GM10266 (cell line): ENCODE measurements at regions not wholly inside any gene's neighbourhood (a gene's known extent, or its start where the extent isn't known, plus 50 kb on each side); places are given as distances from the start of the nearest gene placed in this dataset.

Experiments used
- DNase-seq: peaks from one replicate; pipeline ENCODE4 v3.0.0; 2012; ENCODE audit errors: extremely low spot score
- TF ChIP-seq, protein P1 (sequence below): IDR thresholded peaks from 2 replicates; pipeline ENCODE4 v1.5.1; 2012; ENCODE audit warnings: mild to moderate bottlenecking, low read depth; ENCODE audit not compliant: control insufficient read depth, insufficient read depth; ENCODE audit errors: missing control alignments

DNA sequence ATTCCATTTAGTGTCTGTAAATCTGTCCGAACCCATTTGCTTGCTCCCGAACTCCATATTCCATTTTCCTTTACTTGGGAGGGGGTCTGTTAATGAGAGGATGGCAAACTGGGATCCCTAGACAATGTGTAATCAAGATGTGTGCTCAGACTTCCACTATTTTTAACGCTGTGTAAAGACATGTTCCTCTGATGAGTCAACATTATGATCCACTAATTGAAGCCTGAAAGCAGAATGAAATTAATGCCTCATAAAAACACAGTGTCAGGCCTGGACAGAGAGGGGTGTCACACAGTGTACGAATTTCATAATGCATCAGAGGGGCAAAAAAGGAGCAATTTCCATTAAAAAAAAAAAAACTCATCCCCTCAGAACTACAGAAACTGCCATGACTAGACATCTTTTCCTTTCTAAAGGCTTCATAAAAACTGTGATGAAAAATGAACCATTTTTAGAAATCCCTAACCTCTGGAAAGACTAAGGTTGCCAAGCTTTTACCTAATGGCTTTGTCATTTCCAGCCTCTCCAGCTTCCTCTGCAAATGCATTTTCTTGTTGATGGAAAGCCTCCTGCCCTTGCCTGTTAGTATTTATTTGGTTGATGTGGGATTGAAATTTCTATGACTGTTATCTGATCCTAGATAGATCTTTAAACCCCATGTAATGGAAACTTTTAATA, 209.2 kb upstream of the DCC start:
- TF ChIP-seq, protein P1, sequence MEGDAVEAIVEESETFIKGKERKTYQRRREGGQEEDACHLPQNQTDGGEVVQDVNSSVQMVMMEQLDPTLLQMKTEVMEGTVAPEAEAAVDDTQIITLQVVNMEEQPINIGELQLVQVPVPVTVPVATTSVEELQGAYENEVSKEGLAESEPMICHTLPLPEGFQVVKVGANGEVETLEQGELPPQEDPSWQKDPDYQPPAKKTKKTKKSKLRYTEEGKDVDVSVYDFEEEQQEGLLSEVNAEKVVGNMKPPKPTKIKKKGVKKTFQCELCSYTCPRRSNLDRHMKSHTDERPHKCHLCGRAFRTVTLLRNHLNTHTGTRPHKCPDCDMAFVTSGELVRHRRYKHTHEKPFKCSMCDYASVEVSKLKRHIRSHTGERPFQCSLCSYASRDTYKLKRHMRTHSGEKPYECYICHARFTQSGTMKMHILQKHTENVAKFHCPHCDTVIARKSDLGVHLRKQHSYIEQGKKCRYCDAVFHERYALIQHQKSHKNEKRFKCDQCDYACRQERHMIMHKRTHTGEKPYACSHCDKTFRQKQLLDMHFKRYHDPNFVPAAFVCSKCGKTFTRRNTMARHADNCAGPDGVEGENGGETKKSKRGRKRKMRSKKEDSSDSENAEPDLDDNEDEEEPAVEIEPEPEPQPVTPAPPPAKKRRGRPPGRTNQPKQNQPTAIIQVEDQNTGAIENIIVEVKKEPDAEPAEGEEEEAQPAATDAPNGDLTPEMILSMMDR, result no peak
- DNase-seq, result no peak

DNA sequence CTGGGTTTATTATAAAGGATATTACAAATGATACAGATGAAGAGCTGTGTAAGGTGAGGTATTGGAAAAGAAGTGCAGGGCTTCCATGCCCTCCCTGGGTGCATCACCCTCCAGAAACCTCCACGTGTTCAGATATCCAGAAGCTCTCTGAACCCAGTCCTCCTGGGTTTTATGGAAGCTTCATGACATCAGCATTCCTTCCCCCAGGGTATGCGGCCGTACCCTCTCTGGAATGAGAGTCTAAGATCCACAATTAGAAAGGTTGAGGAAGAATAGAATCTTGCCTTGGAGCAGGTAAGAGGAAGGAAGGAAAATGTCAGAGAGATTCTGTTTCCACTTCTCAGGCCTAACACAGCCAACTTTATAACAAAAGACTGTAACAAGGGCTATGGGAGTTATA, 208.2 kb upstream of the DCC start:
- DNase-seq, result no peak
- TF ChIP-seq, protein P1, result no peak

DNA sequence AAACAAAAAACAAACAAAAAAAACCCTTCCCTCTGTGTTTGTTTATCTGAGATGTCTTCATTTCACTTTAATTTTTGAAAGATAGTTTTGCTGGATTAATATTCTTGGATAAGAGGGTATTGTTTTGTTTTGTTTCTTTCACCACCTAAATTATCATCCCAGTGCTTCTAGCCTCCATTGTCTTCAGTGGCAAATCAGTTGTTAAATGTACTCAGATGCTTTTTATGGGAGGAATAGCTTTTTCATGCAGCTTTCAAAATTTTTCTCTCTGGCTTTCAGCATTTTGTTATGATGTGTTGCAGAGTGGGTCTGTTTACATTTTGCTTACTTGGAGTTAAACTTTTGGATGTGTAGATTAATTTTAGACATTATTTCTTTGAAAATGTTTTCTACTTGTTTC, 203.5 kb upstream of the DCC start:
- no peak for DNase-seq

DNA sequence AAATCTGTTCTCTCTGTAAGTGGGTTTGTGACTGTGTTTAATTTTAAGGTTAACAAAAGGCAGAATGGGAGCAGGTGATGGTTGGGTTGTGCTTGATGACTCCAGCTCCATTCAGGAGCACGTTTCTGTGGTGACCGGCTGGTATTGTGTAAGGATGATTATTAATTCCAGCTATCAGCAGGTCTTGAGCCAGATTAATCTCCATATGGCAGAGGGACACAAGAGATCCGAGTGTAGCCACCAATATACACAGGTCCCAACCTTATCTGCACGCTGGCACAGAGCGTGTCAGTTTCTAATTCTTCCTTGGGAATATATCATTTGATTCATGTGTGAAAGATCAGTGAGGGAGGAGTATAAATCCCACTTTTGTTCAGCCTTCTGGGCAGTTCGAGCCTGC, 199.0 kb upstream of the DCC start:
- TF ChIP-seq, protein P1, result no peak
- no peak for DNase-seq

More for the DNA sequence above, 203.5 kb upstream of the DCC start:
- TF ChIP-seq, protein P1, result no peak

DNA sequence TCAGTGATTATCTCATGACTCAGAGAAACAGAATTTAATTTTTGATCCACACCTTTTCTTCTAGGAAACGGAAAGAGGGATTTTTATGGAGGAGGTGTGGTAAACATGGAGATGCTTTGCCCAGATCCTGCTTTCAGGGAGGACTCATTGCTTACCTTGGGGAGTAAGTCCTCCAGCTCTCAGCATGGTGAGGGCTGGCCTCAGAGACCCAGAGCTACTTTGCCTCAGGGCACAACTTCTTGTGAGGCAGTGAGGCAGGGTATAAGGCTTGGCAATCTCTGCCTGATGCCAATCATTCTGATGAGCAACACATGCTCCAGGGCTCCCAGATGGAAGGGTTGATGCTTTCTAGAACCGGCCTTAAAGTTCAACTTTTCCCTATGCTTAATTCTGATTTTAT, 189.9 kb upstream of the DCC start:
- TF ChIP-seq, protein P1, result no peak
- no peak for DNase-seq

DNA sequence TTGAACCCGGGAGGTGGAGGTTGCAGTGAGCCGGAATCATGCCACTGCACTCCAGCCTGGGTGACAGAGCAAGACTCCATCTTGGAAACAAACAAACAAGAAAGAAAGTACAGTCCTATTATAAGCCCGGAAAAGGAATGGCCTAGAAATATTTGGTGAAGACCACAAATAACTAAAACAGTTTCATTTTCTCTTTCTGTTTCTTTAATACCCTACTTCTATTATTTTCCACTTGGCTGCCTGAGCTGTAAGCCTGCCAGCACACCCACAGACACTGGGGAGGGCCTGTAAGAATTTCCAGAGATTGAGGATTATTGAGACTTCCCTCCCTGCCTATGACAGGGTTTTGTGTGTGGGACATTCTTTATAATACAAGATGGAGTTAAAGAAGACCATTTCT, 188.0 kb upstream of the DCC start:
- DNase-seq, result no peak
- TF ChIP-seq, protein P1, result no peak

DNA sequence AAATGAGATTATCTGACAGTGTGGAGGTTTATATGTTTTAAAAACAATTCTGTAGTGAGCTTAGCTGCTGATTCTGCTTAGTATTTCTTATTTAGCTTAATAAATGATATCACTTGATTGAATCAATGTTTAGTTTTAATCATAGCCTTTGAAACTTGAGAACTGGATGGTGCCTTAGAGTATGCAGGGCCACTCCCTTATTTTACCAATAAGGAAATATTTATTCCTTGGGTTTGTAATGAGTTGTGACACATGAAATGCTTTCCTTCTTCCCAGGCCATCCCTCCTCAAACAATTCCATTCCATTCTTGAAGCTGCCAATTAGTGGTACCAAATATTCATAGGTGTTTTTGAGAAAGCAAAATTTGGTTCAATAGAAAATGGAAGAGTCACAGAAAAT, 183.8 kb upstream of the DCC start:
- no peak for DNase-seq
- TF ChIP-seq, protein P1, result no peak
